ENCODE measurements at regions not wholly inside any gene's neighbourhood (a gene's known extent, or its start where the extent isn't known, plus 50 kb on each side); places are given as distances from the start of the nearest gene placed in this dataset.

DNA sequence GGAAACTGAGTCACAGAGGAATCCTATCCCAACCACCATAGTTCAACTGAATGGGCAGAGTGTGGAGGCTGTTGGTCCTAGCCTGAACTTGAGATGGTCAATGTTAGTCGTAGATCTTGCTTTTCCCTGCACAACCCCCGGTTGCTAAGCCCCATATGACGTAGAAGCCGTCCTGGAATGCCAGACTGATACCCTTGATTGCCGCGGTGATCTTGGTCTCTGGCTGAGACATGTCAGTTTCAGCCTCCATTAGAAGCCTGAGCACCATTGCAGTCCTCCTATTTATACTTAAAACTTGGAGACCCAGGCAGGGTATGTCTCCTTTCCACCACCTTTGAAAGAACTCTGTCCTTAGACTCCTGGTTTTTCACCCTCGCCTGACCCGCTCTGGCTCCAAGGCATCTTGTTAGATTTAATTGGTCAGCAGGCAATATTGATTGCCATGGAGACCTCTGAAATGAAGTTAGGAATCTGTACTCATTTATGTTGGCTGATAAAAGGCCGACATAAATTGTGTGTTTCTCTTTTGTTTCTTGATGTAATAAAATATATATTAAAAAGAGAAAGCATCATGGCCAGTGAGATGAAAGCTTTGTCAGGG is 53.4 kb downstream of the RPLP1 start:
- TF ChIP-seq, protein P1, sequence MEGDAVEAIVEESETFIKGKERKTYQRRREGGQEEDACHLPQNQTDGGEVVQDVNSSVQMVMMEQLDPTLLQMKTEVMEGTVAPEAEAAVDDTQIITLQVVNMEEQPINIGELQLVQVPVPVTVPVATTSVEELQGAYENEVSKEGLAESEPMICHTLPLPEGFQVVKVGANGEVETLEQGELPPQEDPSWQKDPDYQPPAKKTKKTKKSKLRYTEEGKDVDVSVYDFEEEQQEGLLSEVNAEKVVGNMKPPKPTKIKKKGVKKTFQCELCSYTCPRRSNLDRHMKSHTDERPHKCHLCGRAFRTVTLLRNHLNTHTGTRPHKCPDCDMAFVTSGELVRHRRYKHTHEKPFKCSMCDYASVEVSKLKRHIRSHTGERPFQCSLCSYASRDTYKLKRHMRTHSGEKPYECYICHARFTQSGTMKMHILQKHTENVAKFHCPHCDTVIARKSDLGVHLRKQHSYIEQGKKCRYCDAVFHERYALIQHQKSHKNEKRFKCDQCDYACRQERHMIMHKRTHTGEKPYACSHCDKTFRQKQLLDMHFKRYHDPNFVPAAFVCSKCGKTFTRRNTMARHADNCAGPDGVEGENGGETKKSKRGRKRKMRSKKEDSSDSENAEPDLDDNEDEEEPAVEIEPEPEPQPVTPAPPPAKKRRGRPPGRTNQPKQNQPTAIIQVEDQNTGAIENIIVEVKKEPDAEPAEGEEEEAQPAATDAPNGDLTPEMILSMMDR (IDR thresholded peaks at IDR 0.05) = no peak
- no peak for TF ChIP-seq POLR2A (IDR thresholded peaks at IDR 0.05)

All from thyroid gland (tissue), 4 donors.